Neural progenitor cell (in vitro differentiated cells): ENCODE measurements at regions not wholly inside any gene's neighbourhood (a gene's known extent, or its start where the extent isn't known, plus 50 kb on each side); places are given as distances from the start of the nearest gene placed in this dataset.

Experiments
- CTCF ChIP-seq: fragments of 200-600 bp; sonication (generic); IDR thresholded peaks from 2 replicates; pipeline ENCODE4 v1.5.1; 2017; ENCODE audit warnings: antibody characterized with exemption, mild to moderate bottlenecking
- EZH2phosphoT487 ChIP-seq: fragments of 200-600 bp; sonication (generic); IDR thresholded peaks from 2 replicates; pipeline ENCODE4 v1.6.1; 2017; ENCODE audit warnings: antibody characterized with exemption

GRCh38 chr5:107769519-107769918, 98.8 kb upstream of the EFNA5 start:
- no peak for TF ChIP-seq CTCF
- TF ChIP-seq EZH2phosphoT487, result no peak
